ENCODE measurements at regions not wholly inside any gene's neighbourhood (a gene's known extent, or its start where the extent isn't known, plus 50 kb on each side); places are given as distances from the start of the nearest gene placed in this dataset.

DNA sequence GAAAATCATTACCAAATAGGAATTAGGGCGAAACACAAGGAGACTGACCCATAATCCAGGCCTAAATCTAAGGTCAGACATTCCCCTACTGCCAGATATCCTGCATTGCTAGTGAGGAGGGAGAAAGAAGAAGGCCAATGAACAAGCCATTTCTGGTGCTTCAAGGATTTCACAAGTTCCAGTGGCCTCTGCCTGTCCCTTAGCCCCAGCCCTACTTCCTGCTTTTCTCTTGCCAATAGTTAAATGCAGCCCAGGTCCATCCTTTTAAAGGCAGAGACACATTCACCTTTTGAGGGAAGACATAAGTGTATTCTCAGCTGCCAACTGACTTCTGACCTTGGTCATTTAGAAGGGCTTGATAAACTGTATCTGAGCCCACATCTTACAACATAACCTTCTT is 135.8 kb downstream of the ZNF621 start:
- Histone ChIP-seq H3K79me2 (ENCODE audit: control insufficient read depth, insufficient read depth, low read length) (no peaks in the 10 kb centered on the region), H3K4me1 (ENCODE audit: control insufficient read depth, extremely low read depth, insufficient read depth, low read length) (no peaks in the 10 kb centered on the region), H3K9ac (ENCODE audit: insufficient read depth, low read length) (no peak overlapping the region), H3K27ac (ENCODE audit: insufficient read depth, low read length) (no peak overlapping the region), H3K36me3 (ENCODE audit: control insufficient read depth, insufficient read depth, low read length) (no peaks in the 10 kb centered on the region), H3K4me2 (ENCODE audit: extremely low read depth, insufficient read depth, low read length) (no peak overlapping the region), H4K20me1 (ENCODE audit: control insufficient read depth, extremely low read depth, insufficient read depth, low read length) (no peaks in the 10 kb centered on the region), H3K27me3 (ENCODE audit: control insufficient read depth, insufficient read depth, low read length) (no peaks in the 10 kb centered on the region), H3K9me3 (ENCODE audit: control insufficient read depth, insufficient read depth, low read depth, low read length) (no peaks in the 10 kb centered on the region), H2AFZ (ENCODE audit: low read length) (no peak overlapping the region), H3K4me3 (replicated peaks in 1 of 4; ENCODE audit: control extremely low read depth in 1 of 4, insufficient read depth in 1 of 4, low read depth in 3 of 4, low read length in 4 of 4) (no peak overlapping the region)
- DNase-seq (ENCODE audit: low read depth in 2 of 2): no peak
- TF ChIP-seq, protein P1, sequence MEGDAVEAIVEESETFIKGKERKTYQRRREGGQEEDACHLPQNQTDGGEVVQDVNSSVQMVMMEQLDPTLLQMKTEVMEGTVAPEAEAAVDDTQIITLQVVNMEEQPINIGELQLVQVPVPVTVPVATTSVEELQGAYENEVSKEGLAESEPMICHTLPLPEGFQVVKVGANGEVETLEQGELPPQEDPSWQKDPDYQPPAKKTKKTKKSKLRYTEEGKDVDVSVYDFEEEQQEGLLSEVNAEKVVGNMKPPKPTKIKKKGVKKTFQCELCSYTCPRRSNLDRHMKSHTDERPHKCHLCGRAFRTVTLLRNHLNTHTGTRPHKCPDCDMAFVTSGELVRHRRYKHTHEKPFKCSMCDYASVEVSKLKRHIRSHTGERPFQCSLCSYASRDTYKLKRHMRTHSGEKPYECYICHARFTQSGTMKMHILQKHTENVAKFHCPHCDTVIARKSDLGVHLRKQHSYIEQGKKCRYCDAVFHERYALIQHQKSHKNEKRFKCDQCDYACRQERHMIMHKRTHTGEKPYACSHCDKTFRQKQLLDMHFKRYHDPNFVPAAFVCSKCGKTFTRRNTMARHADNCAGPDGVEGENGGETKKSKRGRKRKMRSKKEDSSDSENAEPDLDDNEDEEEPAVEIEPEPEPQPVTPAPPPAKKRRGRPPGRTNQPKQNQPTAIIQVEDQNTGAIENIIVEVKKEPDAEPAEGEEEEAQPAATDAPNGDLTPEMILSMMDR (conservative IDR thresholded peaks at IDR 0.05 in 1 of 2, IDR thresholded peaks at IDR 0.05 in 1 of 2; ENCODE audit: low read depth in 1 of 2, low read length in 2 of 2): no peak
- no peak for TF ChIP-seq EZH2 (IDR thresholded peaks at IDR 0.05; ENCODE audit: low read length, missing control alignments)

DNA sequence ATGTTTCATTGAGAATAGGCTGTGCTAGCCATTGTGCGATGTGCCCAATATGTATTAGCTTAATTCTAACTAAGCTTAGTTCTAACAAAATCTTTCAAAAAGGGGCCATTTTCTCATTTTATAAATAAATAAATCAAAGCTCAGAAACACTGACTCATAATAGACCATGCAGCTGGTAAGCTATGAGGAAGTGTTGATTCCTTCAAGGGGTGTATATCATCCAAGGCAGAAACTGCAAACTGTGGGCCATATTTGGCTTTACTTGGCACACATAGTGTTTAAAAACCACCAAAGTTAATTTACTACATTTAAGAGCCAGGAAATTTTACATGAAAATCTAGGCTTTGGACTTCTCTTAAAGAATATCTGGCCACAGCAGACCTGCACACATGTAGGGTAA is 136.5 kb downstream of the ZNF621 start:
- H2AFZ ChIP-seq (ENCODE audit: low read length): no peak overlapping the region

DNA sequence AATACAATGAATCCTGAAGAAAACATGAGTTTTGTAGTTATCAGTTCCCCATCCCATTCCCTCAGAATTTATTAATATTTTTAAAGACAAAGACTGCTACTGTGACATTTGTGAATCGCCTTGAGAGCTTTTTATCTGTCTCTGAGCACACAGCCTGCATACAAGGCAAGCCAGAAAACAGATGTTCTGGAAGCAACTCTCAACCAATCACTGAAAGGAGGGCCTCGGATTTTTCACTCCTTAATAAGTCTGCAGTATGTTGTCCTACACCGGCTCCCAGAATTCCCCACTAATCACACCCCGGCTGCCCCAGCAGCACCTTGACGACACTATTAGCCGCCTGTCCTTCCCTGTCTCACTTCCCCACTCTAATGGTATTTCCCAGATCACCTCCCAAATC is 138.5 kb downstream of the ZNF621 start:
- Histone ChIP-seq H3K9ac (ENCODE audit: insufficient read depth, low read length) (no peak overlapping the region), H3K36me3 (ENCODE audit: control insufficient read depth, insufficient read depth, low read length) (no peaks in the 10 kb centered on the region), H3K27ac (ENCODE audit: insufficient read depth, low read length) (no peak overlapping the region), H3K4me3 (replicated peaks in 1 of 4; ENCODE audit: control extremely low read depth in 1 of 4, insufficient read depth in 1 of 4, low read depth in 3 of 4, low read length in 4 of 4) (no peak overlapping the region), H3K4me1 (ENCODE audit: control insufficient read depth, extremely low read depth, insufficient read depth, low read length) (no peaks in the 10 kb centered on the region), H2AFZ (ENCODE audit: low read length) (no peak overlapping the region), H3K79me2 (ENCODE audit: control insufficient read depth, insufficient read depth, low read length) (no peaks in the 10 kb centered on the region), H3K4me2 (ENCODE audit: extremely low read depth, insufficient read depth, low read length) (no peak overlapping the region), H3K27me3 (ENCODE audit: control insufficient read depth, insufficient read depth, low read length) (no peaks in the 10 kb centered on the region), H4K20me1 (ENCODE audit: control insufficient read depth, extremely low read depth, insufficient read depth, low read length) (no peaks in the 10 kb centered on the region), H3K9me3 (ENCODE audit: control insufficient read depth, insufficient read depth, low read depth, low read length) (no peaks in the 10 kb centered on the region)
- DNase-seq (ENCODE audit: low read depth in 2 of 2): no peak
- TF ChIP-seq, protein P1 (conservative IDR thresholded peaks at IDR 0.05 in 1 of 2, IDR thresholded peaks at IDR 0.05 in 1 of 2; ENCODE audit: low read depth in 1 of 2, low read length in 2 of 2): no peak
- TF ChIP-seq EZH2 (IDR thresholded peaks at IDR 0.05; ENCODE audit: low read length, missing control alignments): no peak

More for the DNA sequence above, 136.5 kb downstream of the ZNF621 start:
- no peaks in the 10 kb centered on the region for H3K79me2 ChIP-seq (ENCODE audit: control insufficient read depth, insufficient read depth, low read length)
- no peaks in the 10 kb centered on the region for H3K9me3 ChIP-seq (ENCODE audit: control insufficient read depth, insufficient read depth, low read depth, low read length)
- H3K4me2 ChIP-seq (ENCODE audit: extremely low read depth, insufficient read depth, low read length): no peak overlapping the region
- H3K36me3 ChIP-seq (ENCODE audit: control insufficient read depth, insufficient read depth, low read length): no peaks in the 10 kb centered on the region
- H4K20me1 ChIP-seq (ENCODE audit: control insufficient read depth, extremely low read depth, insufficient read depth, low read length): no peaks in the 10 kb centered on the region
- H3K4me1 ChIP-seq (ENCODE audit: control insufficient read depth, extremely low read depth, insufficient read depth, low read length): no peaks in the 10 kb centered on the region
- no peak overlapping the region for H3K4me3 ChIP-seq (replicated peaks in 1 of 4; ENCODE audit: control extremely low read depth in 1 of 4, insufficient read depth in 1 of 4, low read depth in 3 of 4, low read length in 4 of 4)
- no peak overlapping the region for H3K9ac ChIP-seq (ENCODE audit: insufficient read depth, low read length)
- no peak for DNase-seq (ENCODE audit: low read depth in 2 of 2)
- no peaks in the 10 kb centered on the region for H3K27me3 ChIP-seq (ENCODE audit: control insufficient read depth, insufficient read depth, low read length)
- no peak overlapping the region for H3K27ac ChIP-seq (ENCODE audit: insufficient read depth, low read length)
- TF ChIP-seq EZH2 (IDR thresholded peaks at IDR 0.05; ENCODE audit: low read length, missing control alignments): no peak
- TF ChIP-seq, protein P1 (conservative IDR thresholded peaks at IDR 0.05 in 1 of 2, IDR thresholded peaks at IDR 0.05 in 1 of 2; ENCODE audit: low read depth in 1 of 2, low read length in 2 of 2): no peak

Data from fibroblast of lung (primary cell).